ENCODE measurements at regions not wholly inside any gene's neighbourhood (a gene's known extent, or its start where the extent isn't known, plus 50 kb on each side); places are given as distances from the start of the nearest gene placed in this dataset.

DNA sequence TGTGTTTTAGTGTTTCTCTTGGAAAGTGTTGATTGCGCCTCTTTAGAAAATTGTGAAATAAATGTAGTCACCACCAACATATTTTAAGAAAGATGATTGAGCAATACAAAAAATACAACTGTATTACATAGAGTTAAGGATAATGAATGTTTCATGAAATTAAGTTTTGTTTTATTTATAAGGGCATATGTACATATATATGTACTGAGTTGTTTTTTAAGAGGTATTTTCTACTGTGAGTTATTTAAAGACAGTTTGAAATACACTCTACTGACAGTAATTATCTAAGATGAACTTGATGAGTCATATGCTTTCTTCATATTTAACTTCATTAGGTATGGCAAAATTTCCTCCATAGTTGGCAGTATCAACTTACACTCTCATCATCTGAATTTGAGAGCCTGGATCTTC is 411.7 kb downstream of the HS3ST3B1 start:
- TF ChIP-seq FOSL1 (IDR thresholded peaks at IDR 0.05; ENCODE audit: insufficient read depth, low read depth, low read length) (no peak), RAD21 (IDR thresholded peaks at IDR 0.05 in 1 of 2, conservative IDR thresholded peaks at IDR 0.05 in 1 of 2; ENCODE audit: low read depth in 2 of 2, low read length in 2 of 2) (no peak), POLR2A (IDR thresholded peaks at IDR 0.05; ENCODE audit: control extremely low read depth in 1 of 2, low read depth in 2 of 2, low read length in 2 of 2) (no peak), TBP (IDR thresholded peaks at IDR 0.05; ENCODE audit: low read depth, low read length) (no peak), RFX5 (IDR thresholded peaks at IDR 0.05; ENCODE audit: borderline replicate concordance, low read depth, low read length) (no peak), EZH2 (IDR thresholded peaks at IDR 0.05; ENCODE audit: low read depth, low read length, severe bottlenecking) (no peak)
- TF ChIP-seq, protein P1, sequence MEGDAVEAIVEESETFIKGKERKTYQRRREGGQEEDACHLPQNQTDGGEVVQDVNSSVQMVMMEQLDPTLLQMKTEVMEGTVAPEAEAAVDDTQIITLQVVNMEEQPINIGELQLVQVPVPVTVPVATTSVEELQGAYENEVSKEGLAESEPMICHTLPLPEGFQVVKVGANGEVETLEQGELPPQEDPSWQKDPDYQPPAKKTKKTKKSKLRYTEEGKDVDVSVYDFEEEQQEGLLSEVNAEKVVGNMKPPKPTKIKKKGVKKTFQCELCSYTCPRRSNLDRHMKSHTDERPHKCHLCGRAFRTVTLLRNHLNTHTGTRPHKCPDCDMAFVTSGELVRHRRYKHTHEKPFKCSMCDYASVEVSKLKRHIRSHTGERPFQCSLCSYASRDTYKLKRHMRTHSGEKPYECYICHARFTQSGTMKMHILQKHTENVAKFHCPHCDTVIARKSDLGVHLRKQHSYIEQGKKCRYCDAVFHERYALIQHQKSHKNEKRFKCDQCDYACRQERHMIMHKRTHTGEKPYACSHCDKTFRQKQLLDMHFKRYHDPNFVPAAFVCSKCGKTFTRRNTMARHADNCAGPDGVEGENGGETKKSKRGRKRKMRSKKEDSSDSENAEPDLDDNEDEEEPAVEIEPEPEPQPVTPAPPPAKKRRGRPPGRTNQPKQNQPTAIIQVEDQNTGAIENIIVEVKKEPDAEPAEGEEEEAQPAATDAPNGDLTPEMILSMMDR (IDR thresholded peaks at IDR 0.05; ENCODE audit: control extremely low read depth in 1 of 3, insufficient read depth in 1 of 3, low read depth in 1 of 3, low read length in 3 of 3): no peak

Data from H1 (cell line).